GM12878 (cell line): ENCODE measurements at regions not wholly inside any gene's neighbourhood (a gene's known extent, or its start where the extent isn't known, plus 50 kb on each side); places are given as distances from the start of the nearest gene placed in this dataset.
A peak's percentile ranks its signal among the peaks of the same experiment; 100 is the strongest.

Source experiments
- ATAC-seq: fragments of 200-7000 bp; cut with Tn5 transposase; 3 replicates; pipeline ENCODE4 v1.9.1; 2020; ENCODE audit warnings: mild to moderate bottlenecking, moderate library complexity
- BruUV-seq: library from RNA; stranded (reverse); fragments of 400-500 nt; replicated peaks from 2 replicates; lab custom pipeline; 2021; lab: Mats Ljungman, UMichigan
- CTCF ChIA-PET: fragments of 300-600 bp; sonication (Branson Sonifier 250); formaldehyde crosslinking; extraction: SDS; loops from one replicate; lab custom pipeline; 2021; ENCODE audit warnings: inconsistent platforms; lab: Yijun Ruan, JAX
- POLR2A ChIA-PET: fragments of 350-600 bp; formaldehyde crosslinking; extraction: SDS; loops from one replicate; lab custom pipeline; 2021; ENCODE audit warnings: inconsistent platforms; lab: Charles Lee
- RAD21 ChIA-PET: fragments of 300-600 bp; sonication (Branson Sonifier 250); formaldehyde crosslinking; loops from one replicate; lab custom pipeline; 2023; ENCODE audit warnings: antibody characterized with exemption; ENCODE audit not compliant: unreplicated experiment; lab: Charles Lee
- SMC1A ChIA-PET: fragments of 300-600 bp; sonication (Branson Sonifier 250); formaldehyde crosslinking; loops from one replicate; lab custom pipeline; 2023; ENCODE audit not compliant: unreplicated experiment, uncharacterized antibody; lab: Charles Lee
- DNase-seq: peaks from one replicate; pipeline ENCODE4 v3.0.0-alpha.2; 2011; ENCODE audit warnings: low read depth, low spot score
- FAIRE-seq: peaks from 3 replicates; lab custom pipeline; 2011; peaks lifted over from hg19 to GRCh38; lab: Jason Lieb, UNC
- H2AFZ ChIP-seq: 2 replicates; pipeline ENCODE4 v1.6.0; 2011; ENCODE audit warnings: low read depth, low read length, control low read depth; ENCODE audit not compliant: control insufficient read depth
- H3K27ac ChIP-seq: 2 replicates; pipeline ENCODE4 v1.5.1; 2011; ENCODE audit warnings: control low read depth; ENCODE audit not compliant: control insufficient read depth, insufficient read depth
- H3K27me3 ChIP-seq, 2 experiments: replicated peaks in 1 of 2; 2 replicates each; pipeline versions ENCODE4 v1.6.0 to v1.6.1; 2011; ENCODE audit warnings: low read length in 1 of 2; ENCODE audit not compliant: control insufficient read depth in 2 of 2, insufficient read depth in 2 of 2
- H3K36me3 ChIP-seq, 2 experiments: 2 replicates each; pipeline ENCODE4 v1.5.1; 2011; ENCODE audit warnings: low read length in 1 of 2; ENCODE audit not compliant: control insufficient read depth in 2 of 2, insufficient read depth in 2 of 2
- H3K4me1 ChIP-seq: 2 replicates; pipeline ENCODE4 v1.6.1; 2011; ENCODE audit warnings: mild to moderate bottlenecking, low read length, moderate library complexity, mixed read lengths; ENCODE audit not compliant: control insufficient read depth, insufficient read depth
- H3K4me2 ChIP-seq: 2 replicates; pipeline ENCODE4 v1.6.0; 2011; ENCODE audit warnings: control low read depth; ENCODE audit not compliant: control insufficient read depth, insufficient read depth
- H3K4me3 ChIP-seq: fragments of 200-600 bp; sonication (generic); 2 replicates; pipeline ENCODE4 v1.5.1; 2016
- H3K79me2 ChIP-seq: 2 replicates; pipeline ENCODE4 v1.6.0; 2011; ENCODE audit warnings: low read length; ENCODE audit not compliant: control insufficient read depth, insufficient read depth
- H3K9ac ChIP-seq: 2 replicates; pipeline ENCODE4 v1.8.0; 2011; ENCODE audit warnings: low read length, control low read depth, mixed read lengths; ENCODE audit not compliant: control insufficient read depth, insufficient read depth
- H3K9me3 ChIP-seq: replicated peaks from 3 replicates; pipeline ENCODE4 v1.5.1; 2011; ENCODE audit warnings: mild to moderate bottlenecking, low read length; ENCODE audit not compliant: control insufficient read depth, insufficient read depth
- H4K20me1 ChIP-seq: 2 replicates; pipeline ENCODE4 v1.6.0; 2011; ENCODE audit not compliant: control insufficient read depth, insufficient read depth
- ATF2 ChIP-seq: IDR thresholded peaks from 2 replicates; pipeline ENCODE4 v1.6.1; 2012; ENCODE audit warnings: low read length, inconsistent platforms
- CBX3 ChIP-seq: fragments of 200-600 bp; sonication (generic); IDR thresholded peaks from 2 replicates; pipeline ENCODE4 v1.6.1; 2016; ENCODE audit warnings: low read depth, borderline replicate concordance
- CEBPB ChIP-seq, 2 experiments: fragments of 150-350 bp in 1 of 2; IDR thresholded peaks; 2 replicates each; pipeline ENCODE4 v1.6.1; 2012 to 2014; ENCODE audit warnings: low read depth in 2 of 2, low read length in 2 of 2, borderline replicate concordance in 1 of 2, inconsistent platforms in 1 of 2
- ELK1 ChIP-seq: IDR thresholded peaks from 2 replicates; pipeline ENCODE4 v1.6.1; 2012; ENCODE audit warnings: low read depth, low read length, improper control_type of control experiment
- IKZF2 ChIP-seq, 2 experiments: fragments of 450-650 bp; IDR thresholded peaks; 2 replicates each; pipeline ENCODE4 v1.6.1; 2017; ENCODE audit warnings: mild to moderate bottlenecking in 2 of 2, moderate library complexity in 2 of 2
- MTA3 ChIP-seq: IDR thresholded peaks from 2 replicates; pipeline ENCODE4 v1.6.1; 2012; ENCODE audit warnings: low read length, inconsistent platforms, borderline replicate concordance
- NFXL1 ChIP-seq: fragments of 450-650 bp; IDR thresholded peaks from 2 replicates; pipeline ENCODE4 v1.6.1; 2017; ENCODE audit warnings: antibody characterized with exemption, mild to moderate bottlenecking, borderline replicate concordance
- RAD21 ChIP-seq: IDR thresholded peaks from 2 replicates; pipeline ENCODE4 v1.6.1; 2011; ENCODE audit warnings: mild to moderate bottlenecking, low read depth, low read length, moderate library complexity; ENCODE audit not compliant: insufficient read depth
- RB1 ChIP-seq: fragments of 450-650 bp; formaldehyde crosslinking; IDR thresholded peaks from 2 replicates; pipeline ENCODE4 v1.6.1; 2017; ENCODE audit warnings: mild to moderate bottlenecking, borderline replicate concordance
- RFX5 ChIP-seq: IDR thresholded peaks from 2 replicates; pipeline ENCODE4 v1.6.1; 2011; ENCODE audit warnings: low read depth, low read length, improper control_type of control experiment
- RUNX3 ChIP-seq: IDR thresholded peaks from 2 replicates; pipeline ENCODE4 v1.6.1; 2012; ENCODE audit warnings: low read length, inconsistent platforms
- SIX5 ChIP-seq: IDR thresholded peaks from 2 replicates; pipeline ENCODE4 v1.6.1; 2011; ENCODE audit warnings: mild to moderate bottlenecking, low read depth, low read length, moderate library complexity; ENCODE audit not compliant: severe bottlenecking
- SMAD1 ChIP-seq: fragments of 450-650 bp; IDR thresholded peaks from 2 replicates; pipeline ENCODE4 v1.6.1; 2018; ENCODE audit warnings: mild to moderate bottlenecking, low read depth; ENCODE audit not compliant: partially characterized antibody
- SMARCA5 ChIP-seq: fragments of 450-650 bp; IDR thresholded peaks from 2 replicates; pipeline ENCODE4 v1.6.1; 2017; ENCODE audit warnings: mild to moderate bottlenecking
- SPI1 ChIP-seq: IDR thresholded peaks from 2 replicates; pipeline ENCODE4 v1.6.1; 2011; ENCODE audit warnings: low read depth, mild to moderate bottlenecking, low read length, moderate library complexity, borderline replicate concordance; ENCODE audit not compliant: insufficient read depth
- TBL1XR1 ChIP-seq: IDR thresholded peaks from 2 replicates; pipeline ENCODE4 v1.6.1; 2012; ENCODE audit warnings: low read depth, low read length, improper control_type of control experiment
- WGBS: methylation state at CpG from one replicate; pipeline ENCODE4 v1.1.6; 2016; ENCODE audit warnings: low lambda C conversion rate; ENCODE audit not compliant: insufficient replicate concordance, insufficient coverage; ENCODE audit errors: missing lambda C conversion rate; 5-methylcytosine and 5-hydroxymethylcytosine counted together
- in situ Hi-C: fragments of 300-500 bp; cut with MboI; formaldehyde crosslinking; loops from 9 replicates; pipeline ENCODE4 v1.14.3; 2018; ENCODE audit warnings: mixed read lengths
- intact Hi-C: fragments of 100-400 bp; cut with micrococcal nuclease; formaldehyde crosslinking; loops from one replicate; pipeline ENCODE4 v1.14.2; 2022; ENCODE audit not compliant: unreplicated experiment

GRCh38 chr13:89380101-89380500, 1708.9 kb downstream of the SLITRK5 start:
- FAIRE-seq (no peak), ATAC-seq (peak; percentile 40)
- 63% methylated on average over 3 of the region's 3 CpGs for WGBS
- Histone ChIP-seq H3K27ac (no peak overlapping the region), H3K4me1 (no peaks in the 10 kb centered on the region), H3K4me2 (no peak overlapping the region), H2AFZ (no peak overlapping the region), H3K36me3 (no peaks in the 10 kb centered on the region), H3K4me3 (no peak overlapping the region), H3K9me3 (no peaks in the 10 kb centered on the region)
- BruUV-seq: no TSS peak
- in situ Hi-C loops: no loop called here
- RAD21 ChIA-PET: no interaction called here
- TF ChIP-seq CBX3 (no peak), RUNX3 (no peak), CEBPB (IDR thresholded peaks at IDR 0.05; ENCODE audit: borderline replicate concordance in 1 of 2, low read depth in 2 of 2, low read length in 2 of 2) (no peak), MTA3 (no peak), IKZF2 (IDR thresholded peaks at IDR 0.05) (no peak)
- TF ChIP-seq, all 136 proteins: peak for 0
- Histone ChIP-seq H4K20me1 (no peaks in the 10 kb centered on the region), H3K9ac (no peak overlapping the region), H3K27me3 (no peaks in the 10 kb centered on the region), H3K79me2 (no peaks in the 10 kb centered on the region)
- ChIA-PET CTCF (no interaction called here), POLR2A (no interaction called here), SMC1A (no interaction called here)
- DNase-seq: no peak
- intact Hi-C loops: no loop called here

GRCh38 chr13:89382981-89383380, 1711.8 kb downstream of the SLITRK5 start:
- Histone ChIP-seq H3K79me2 (no peaks in the 10 kb centered on the region), H3K4me1 (no peaks in the 10 kb centered on the region), H3K9ac (no peak overlapping the region), H3K4me3 (no peak overlapping the region), H3K4me2 (no peak overlapping the region), H3K27me3 (no peaks in the 10 kb centered on the region), H3K9me3 (no peaks in the 10 kb centered on the region), H2AFZ (no peak overlapping the region), H3K36me3 (no peaks in the 10 kb centered on the region), H4K20me1 (no peaks in the 10 kb centered on the region), H3K27ac (no peak overlapping the region)
- SMC1A ChIA-PET: no interaction called here
- WGBS: 67% methylated on average over 3 of the region's 3 CpGs
- no peak for ATAC-seq
- FAIRE-seq: no peak
- no TSS peak for BruUV-seq
- in situ Hi-C loops: no loop called here
- RAD21 ChIA-PET: no interaction called here
- POLR2A ChIA-PET: no interaction called here
- intact Hi-C loops: no loop called here
- CTCF ChIA-PET: interaction anchor here (0.8 kb wide), 1 partner anchor 8 kb away, joined by 4 read pairs; no protein-coding TSS in a partner anchor
- no peak for DNase-seq
- no peak for TF ChIP-seq SPI1
- TF ChIP-seq RB1: no peak
- TF ChIP-seq IKZF2 (IDR thresholded peaks at IDR 0.05): no peak
- TF ChIP-seq ATF2: no peak
- no peak for TF ChIP-seq RFX5
- no peak for TF ChIP-seq NFXL1
- TF ChIP-seq RAD21: no peak
- no peak for TF ChIP-seq ELK1
- TF ChIP-seq TBL1XR1: no peak
- no peak for TF ChIP-seq SIX5
- TF ChIP-seq SMARCA5: no peak
- no peak for TF ChIP-seq SMAD1
